ENCODE measurements at regions not wholly inside any gene's neighbourhood (a gene's known extent, or its start where the extent isn't known, plus 50 kb on each side); places are given as distances from the start of the nearest gene placed in this dataset.

DNA sequence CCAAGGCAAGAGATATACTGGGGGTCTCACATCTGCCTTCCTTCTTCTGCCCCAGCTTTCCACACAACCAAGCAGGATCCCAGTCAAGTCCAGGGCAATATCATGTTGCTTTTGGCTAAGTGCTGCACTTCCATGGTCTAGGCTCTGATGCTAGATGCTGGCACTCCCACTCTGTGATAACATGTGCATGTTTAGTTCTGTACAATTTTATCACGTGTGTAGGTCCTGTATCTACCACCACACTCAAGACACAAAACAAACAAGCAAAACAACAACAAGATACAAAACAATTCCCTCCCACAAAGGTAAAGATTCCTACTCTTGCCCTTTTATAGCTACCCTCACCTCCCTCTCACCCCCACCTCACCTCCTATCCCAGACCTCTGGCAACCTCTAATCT, 105.6 kb upstream of the HABP2 start:
- no peak for TF ChIP-seq CTCF (IDR thresholded peaks at IDR 0.05)
- TF ChIP-seq EP300 (IDR thresholded peaks at IDR 0.05) = no peak

Data from tibial nerve (tissue), 4 donors.